PC-9 (cell line): ENCODE measurements at regions not wholly inside any gene's neighbourhood (a gene's known extent, or its start where the extent isn't known, plus 50 kb on each side); places are given as distances from the start of the nearest gene placed in this dataset.

ENCODE experiments used
- BruUV-seq: library from RNA; stranded (reverse); fragments of 400-500 nt; replicated peaks from 2 replicates; lab custom pipeline; 2021; lab: Mats Ljungman, UMichigan
- CTCF ChIA-PET: fragments of 300-600 bp; sonication (Branson Sonifier 250); formaldehyde crosslinking; loops from one replicate; lab custom pipeline; 2022; ENCODE audit warnings: antibody characterized with exemption; lab: Charles Lee
- POLR2A ChIA-PET: fragments of 300-600 bp; sonication (Branson Sonifier 250); formaldehyde crosslinking; loops from one replicate; lab custom pipeline; 2022; ENCODE audit warnings: antibody characterized with exemption; ENCODE audit not compliant: unreplicated experiment; lab: Charles Lee
- DNase-seq, 2 experiments: peaks; one replicate each; pipeline versions ENCODE4 v3.0.0 to v3.0.0-alpha.2; 2015 to 2022; ENCODE audit warnings: mixed read lengths in 1 of 2
- H2AFZ ChIP-seq: fragments of 200-600 bp; sonication (generic); 2 replicates; pipeline ENCODE4 v1.8.1; 2017; ENCODE audit warnings: antibody characterized with exemption
- H3F3A ChIP-seq: fragments of 200-600 bp; sonication (generic); 2 replicates; pipeline ENCODE4 v1.8.1; 2017; ENCODE audit warnings: antibody characterized with exemption, mild to moderate bottlenecking, low read depth; ENCODE audit not compliant: insufficient read depth
- H3K27ac ChIP-seq: fragments of 200-600 bp; sonication (generic); 2 replicates; pipeline ENCODE4 v1.6.1; 2016; ENCODE audit warnings: mixed run types
- H3K27me3 ChIP-seq: fragments of 200-600 bp; sonication (generic); 2 replicates; pipeline ENCODE4 v1.6.1; 2016; ENCODE audit warnings: low read depth, mixed run types; ENCODE audit not compliant: insufficient read depth
- H3K36me3 ChIP-seq: fragments of 200-600 bp; sonication (generic); 2 replicates; pipeline ENCODE4 v1.6.1; 2016; ENCODE audit warnings: low read depth, mixed run types
- H3K4me1 ChIP-seq: fragments of 200-600 bp; sonication (generic); replicated peaks from 2 replicates; pipeline ENCODE4 v1.6.1; 2016; ENCODE audit warnings: mixed run types; ENCODE audit not compliant: insufficient read depth
- H3K4me2 ChIP-seq: fragments of 200-600 bp; sonication (generic); 2 replicates; pipeline ENCODE4 v1.6.1; 2017; ENCODE audit warnings: mixed run types
- H3K4me3 ChIP-seq: fragments of 200-600 bp; sonication (generic); 2 replicates; pipeline ENCODE4 v1.6.1; 2016; ENCODE audit warnings: mixed run types
- H3K79me2 ChIP-seq: fragments of 200-600 bp; sonication (generic); 2 replicates; pipeline ENCODE4 v1.6.1; 2017; ENCODE audit warnings: low read depth, mixed run types
- H3K9me2 ChIP-seq: fragments of 200-600 bp; sonication (generic); 2 replicates; pipeline ENCODE4 v1.8.1; 2017; ENCODE audit warnings: mild to moderate bottlenecking; ENCODE audit not compliant: insufficient read depth
- H3K9me3 ChIP-seq: fragments of 200-600 bp; sonication (generic); 2 replicates; pipeline ENCODE4 v1.8.1; 2016; ENCODE audit warnings: low read depth; ENCODE audit not compliant: insufficient read depth
- H4K20me1 ChIP-seq: fragments of 200-600 bp; sonication (generic); 2 replicates; pipeline ENCODE4 v1.8.1; 2017; ENCODE audit not compliant: insufficient read depth
- CTCF ChIP-seq: fragments of 200-600 bp; sonication (generic); conservative IDR thresholded peaks from 2 replicates; pipeline ENCODE4 v1.6.1; 2017; ENCODE audit warnings: mixed run types, antibody characterized with exemption, mild to moderate bottlenecking, moderate library complexity
- EZH2 ChIP-seq: fragments of 200-600 bp; sonication (generic); IDR thresholded peaks from 2 replicates; pipeline ENCODE4 v1.8.0; 2017; ENCODE audit warnings: antibody characterized with exemption, low read depth
- intact Hi-C: fragments of 100-400 bp; cut with micrococcal nuclease; formaldehyde crosslinking; loops from one replicate; pipeline ENCODE4 v1.10.0; 2022; ENCODE audit not compliant: unreplicated experiment

GRCh38 chr6:169996378-169997051 is 245.1 kb downstream of the ERMARD start:
- Histone ChIP-seq H3K27me3 (peaks cover 51% of the 10 kb centered on the region), H3K4me3 (no peak overlapping the region), H3K36me3 (no peaks in the 10 kb centered on the region), H3F3A (no peaks in the 10 kb centered on the region), H3K9me3 (no peaks in the 10 kb centered on the region), H3K4me1 (no peaks in the 10 kb centered on the region), H2AFZ (no peak overlapping the region), H4K20me1 (no peaks in the 10 kb centered on the region), H3K79me2 (no peaks in the 10 kb centered on the region), H3K9me2 (no peaks in the 10 kb centered on the region), H3K4me2 (no peak overlapping the region), H3K27ac (no peak overlapping the region)
- DNase-seq: no peak
- ChIA-PET CTCF (no interaction called here), POLR2A (no interaction called here)
- no TSS peak for BruUV-seq
- intact Hi-C loops: no loop called here
- TF ChIP-seq CTCF: no peak

DNA sequence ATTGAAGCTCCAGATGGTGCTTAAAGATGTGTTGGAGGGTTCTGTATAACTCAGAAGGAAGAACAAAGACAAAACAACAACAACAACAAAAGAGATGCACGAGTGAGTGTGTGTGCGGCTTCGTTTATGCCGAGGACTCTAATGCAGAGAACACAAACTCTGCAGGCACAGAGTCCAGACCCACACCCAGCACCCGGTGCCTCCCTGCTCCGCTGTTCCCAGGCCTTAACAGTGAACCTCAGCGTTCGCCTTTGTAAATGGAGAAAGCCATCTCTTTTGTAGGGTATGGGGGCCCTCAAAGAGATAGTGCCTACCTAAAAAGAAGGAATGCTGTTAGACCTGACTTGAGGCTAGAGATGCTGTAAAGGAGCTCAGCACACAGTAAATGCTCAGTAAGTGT is 243.3 kb downstream of the ERMARD start:
- Histone ChIP-seq H3K4me1 (no peaks in the 10 kb centered on the region), H3K4me2 (no peak overlapping the region), H3K9me2 (no peaks in the 10 kb centered on the region), H2AFZ (no peak overlapping the region), H3K79me2 (no peaks in the 10 kb centered on the region), H4K20me1 (no peaks in the 10 kb centered on the region), H3K9me3 (no peaks in the 10 kb centered on the region), H3K27ac (no peak overlapping the region), H3K4me3 (no peak overlapping the region), H3K27me3 (peaks cover 69% of the 10 kb centered on the region), H3K36me3 (no peaks in the 10 kb centered on the region), H3F3A (no peaks in the 10 kb centered on the region)
- ChIA-PET CTCF (no interaction called here), POLR2A (no interaction called here)
- no peak for DNase-seq
- intact Hi-C loops: no loop called here
- no TSS peak for BruUV-seq
- TF ChIP-seq CTCF: no peak

- CTCF ChIA-PET: no interaction called here
- Histone ChIP-seq H3K4me2 (no peak overlapping the region), H3K4me3 (no peak overlapping the region), H3K9me2 (no peaks in the 10 kb centered on the region), H3K9me3 (no peaks in the 10 kb centered on the region), H3K79me2 (no peaks in the 10 kb centered on the region), H3K27ac (no peak overlapping the region), H3K27me3 (peaks cover 77% of the 10 kb centered on the region), H3K4me1 (no peaks in the 10 kb centered on the region), H3F3A (no peaks in the 10 kb centered on the region), H4K20me1 (no peaks in the 10 kb centered on the region), H2AFZ (no peak overlapping the region), H3K36me3 (no peaks in the 10 kb centered on the region)
- intact Hi-C loops: no loop called here
- TF ChIP-seq CTCF (no peak), EZH2 (no peak)
- POLR2A ChIA-PET: no interaction called here
- no peak for DNase-seq
- no TSS peak for BruUV-seq
These were observed 242.5 kb downstream of the ERMARD start for GRCh38 chr6:169993861-169994481.
